ENCODE measurements at regions not wholly inside any gene's neighbourhood (a gene's known extent, or its start where the extent isn't known, plus 50 kb on each side); places are given as distances from the start of the nearest gene placed in this dataset.
"Not testable (repeated sequence)": the region's sequence is repeated elsewhere in the genome, so short reads cannot be mapped to it uniquely, and the experiment has no call there.

GRCh38 chr9:135378751-135379150 is 100.8 kb upstream of the PPP1R26 start:
- DNase-seq (ENCODE audit: low read depth in 2 of 2), result no peak

DNA sequence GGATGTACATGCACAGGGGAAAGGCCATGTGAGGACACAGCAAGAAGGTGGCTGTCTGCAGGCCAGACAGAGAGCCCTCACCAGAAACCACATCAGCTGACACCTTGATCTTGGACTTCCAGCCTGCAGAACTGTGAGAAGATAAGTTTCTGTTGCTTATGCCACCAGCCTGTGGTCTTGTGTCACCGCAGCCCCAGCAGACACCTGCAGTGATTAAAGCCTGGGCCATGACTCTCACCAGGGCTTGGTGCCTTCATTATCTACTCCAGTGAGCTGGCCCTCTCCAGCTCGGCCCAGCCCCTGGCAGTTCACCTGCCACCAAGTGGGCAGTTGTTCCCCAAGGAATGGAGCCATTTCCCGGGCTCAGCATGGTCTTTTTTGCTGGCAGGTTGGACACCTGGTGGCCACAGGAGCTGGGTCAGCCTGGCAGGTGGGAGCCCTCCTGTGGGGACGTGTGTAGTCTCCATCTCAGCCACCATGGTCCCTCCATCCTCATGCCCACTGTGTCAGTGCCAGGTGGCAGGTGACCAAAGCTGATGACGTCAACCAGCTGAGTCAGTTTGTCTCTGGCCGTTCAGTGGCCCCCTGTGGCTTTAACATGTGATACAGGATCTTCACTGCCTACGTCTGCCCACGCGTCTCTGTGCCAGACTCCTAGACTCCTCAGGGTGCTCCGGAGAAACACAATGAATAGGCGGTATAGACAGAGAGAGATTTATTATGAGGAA is 99.9 kb upstream of the PPP1R26 start:
- no peak for DNase-seq (ENCODE audit: low read depth in 2 of 2)

DNA sequence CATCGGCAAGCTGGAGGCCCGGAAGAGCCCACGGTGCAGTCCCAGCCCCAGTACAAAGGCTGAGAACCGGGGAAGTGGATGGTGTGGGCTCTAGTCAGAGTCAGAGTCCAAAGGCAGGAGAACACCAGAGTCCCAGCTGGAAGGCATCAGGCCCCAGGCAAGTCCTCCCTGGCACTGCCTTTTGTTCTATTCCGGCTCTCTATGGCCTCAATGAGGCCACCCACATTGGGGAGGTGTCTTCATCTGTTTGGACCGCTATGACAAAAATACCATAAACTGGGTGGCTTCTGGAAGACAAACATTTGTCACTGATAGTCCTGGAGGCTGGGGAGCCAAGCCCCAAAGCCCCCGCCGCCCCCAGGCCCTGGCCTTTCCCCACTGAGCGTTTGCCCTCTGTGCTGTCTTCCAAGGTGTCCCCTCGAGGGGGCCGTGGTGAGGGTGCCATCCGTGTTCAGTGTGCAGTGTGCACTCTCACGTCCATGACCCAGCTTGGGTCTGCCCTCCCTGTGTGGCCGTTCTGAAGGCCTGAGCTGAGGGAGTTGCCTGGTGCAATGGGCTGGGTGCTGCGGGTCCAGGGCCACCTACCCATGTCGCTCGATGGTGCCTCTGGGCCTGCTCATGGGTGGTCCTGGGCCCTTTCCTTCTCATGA is 99.1 kb upstream of the PPP1R26 start:
- DNase-seq (ENCODE audit: low read depth in 2 of 2), result no peak

GRCh38 chr9:135381762-135382310 is 97.7 kb upstream of the PPP1R26 start:
- DNase-seq (ENCODE audit: low read depth in 2 of 2), result no peak

GRCh38 chr9:135384226-135384625 is 95.4 kb upstream of the PPP1R26 start:
- DNase-seq (ENCODE audit: low read depth in 2 of 2), result no peak

DNA sequence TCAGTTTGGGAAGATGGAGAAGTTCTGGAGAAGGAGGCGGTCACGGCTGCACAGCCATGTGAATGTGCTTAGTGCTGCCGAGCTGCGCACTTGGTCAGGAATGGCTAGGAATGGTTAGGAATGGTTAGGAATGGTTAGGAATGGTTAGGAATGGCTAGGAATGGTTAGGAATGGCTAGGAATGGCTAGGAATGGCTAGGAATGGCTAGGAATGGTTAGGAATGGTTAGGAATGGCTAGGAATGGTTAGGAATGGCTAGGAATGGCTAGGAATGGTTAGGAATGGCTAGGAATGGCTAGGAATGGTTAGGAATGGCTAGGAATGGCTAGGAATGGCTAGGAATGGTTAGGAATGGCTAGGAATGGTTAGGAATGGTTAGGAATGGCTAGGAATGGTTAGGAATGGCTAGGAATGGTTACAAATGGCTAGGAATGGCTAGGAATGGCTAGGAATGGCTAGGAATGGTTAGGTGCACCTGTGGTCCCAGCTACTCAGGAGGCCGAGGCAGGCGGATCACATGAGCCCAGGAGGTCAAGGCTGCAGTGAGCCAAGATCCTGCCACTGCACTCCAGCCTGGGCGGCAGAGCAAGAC is 94.7 kb upstream of the PPP1R26 start:
- not testable (repeated sequence) for DNase-seq (ENCODE audit: low read depth in 2 of 2)

DNA sequence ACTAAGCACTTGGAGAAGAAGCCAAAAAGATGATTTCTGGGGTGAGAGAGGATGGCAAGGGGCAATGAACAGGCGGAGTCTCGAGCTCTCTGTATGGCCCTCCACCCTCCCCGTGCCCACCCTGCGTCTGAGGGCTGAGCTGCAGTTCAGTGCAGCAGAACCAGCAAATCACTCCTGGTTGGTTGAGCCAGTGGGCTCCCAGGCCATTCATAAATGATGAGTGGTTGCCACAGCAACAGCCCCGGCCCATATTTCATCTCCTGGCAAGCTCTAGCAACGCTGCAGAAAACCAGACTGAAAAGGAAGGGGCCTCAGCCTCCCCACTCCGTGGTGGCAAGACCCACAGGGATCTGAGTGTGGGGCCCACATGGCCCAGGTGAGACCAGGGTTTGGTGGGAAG is 93.8 kb upstream of the PPP1R26 start:
- DNase-seq (ENCODE audit: low read depth in 2 of 2), result no peak

DNA sequence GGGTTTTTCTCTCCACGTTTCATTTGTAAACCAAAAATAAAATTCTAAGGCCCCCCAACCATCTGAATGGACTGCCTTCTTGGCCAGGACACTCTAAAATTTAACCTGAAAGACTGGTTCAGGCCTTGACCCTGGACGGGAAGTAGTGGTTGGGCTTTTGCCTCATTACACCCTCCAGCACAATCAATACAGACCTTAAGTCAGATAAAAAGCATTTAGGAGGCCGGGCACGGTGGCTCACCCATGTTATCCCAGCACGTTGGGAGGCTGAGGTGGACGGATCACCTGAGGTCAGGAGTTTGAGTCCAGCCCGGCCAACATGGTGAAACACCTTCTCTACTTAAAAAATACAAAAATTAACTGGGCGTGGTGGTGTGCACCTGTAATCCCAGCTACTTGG is 91.6 kb upstream of the PPP1R26 start:
- no peak for DNase-seq (ENCODE audit: low read depth in 2 of 2)

- no peak for DNase-seq (ENCODE audit: low read depth in 2 of 2)
These were observed 91.1 kb upstream of the PPP1R26 start for GRCh38 chr9:135388530-135388929.

DNA sequence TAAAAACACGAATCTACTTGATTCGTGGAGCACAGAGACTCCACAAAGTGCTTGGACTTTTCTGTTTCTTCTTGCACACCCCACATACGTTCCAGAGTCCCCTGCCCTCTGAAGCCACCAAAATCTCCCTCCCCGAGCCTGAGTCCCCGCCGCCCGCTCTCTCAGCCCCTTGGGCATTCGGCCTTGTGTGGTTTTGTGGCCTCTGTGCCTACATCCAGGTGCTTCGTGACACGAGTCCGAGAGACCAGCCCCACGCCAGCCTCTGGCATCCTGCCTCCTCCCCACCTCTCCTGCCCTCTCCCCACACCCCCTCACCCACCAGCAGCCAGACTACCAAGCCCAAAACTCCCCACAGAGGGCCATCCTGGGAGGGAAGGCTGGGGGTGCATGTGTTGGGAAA is 87.8 kb upstream of the PPP1R26 start:
- no peak for DNase-seq (ENCODE audit: low read depth in 2 of 2)

DNA sequence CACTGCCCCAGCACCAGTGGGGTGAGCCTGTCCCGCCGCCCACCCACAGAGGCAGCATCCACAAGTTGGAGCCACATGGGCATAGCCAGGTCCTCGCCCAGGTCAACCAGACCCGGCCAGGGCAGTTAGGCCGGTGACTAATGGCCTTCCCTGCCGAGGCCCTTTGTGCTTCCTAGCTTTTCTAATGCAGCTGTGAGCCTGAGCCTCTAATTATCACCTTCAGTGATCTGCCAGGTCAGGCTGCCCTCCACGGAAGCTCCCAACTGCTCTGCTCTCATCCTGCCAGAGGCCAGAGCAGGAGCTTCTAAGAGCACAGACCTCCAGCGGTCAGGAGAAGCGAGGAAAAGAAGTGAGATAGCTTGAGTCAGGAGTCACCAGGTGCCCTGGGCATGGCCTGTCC is 87.1 kb upstream of the PPP1R26 start:
- DNase-seq (ENCODE audit: low read depth in 2 of 2), result no peak

DNA sequence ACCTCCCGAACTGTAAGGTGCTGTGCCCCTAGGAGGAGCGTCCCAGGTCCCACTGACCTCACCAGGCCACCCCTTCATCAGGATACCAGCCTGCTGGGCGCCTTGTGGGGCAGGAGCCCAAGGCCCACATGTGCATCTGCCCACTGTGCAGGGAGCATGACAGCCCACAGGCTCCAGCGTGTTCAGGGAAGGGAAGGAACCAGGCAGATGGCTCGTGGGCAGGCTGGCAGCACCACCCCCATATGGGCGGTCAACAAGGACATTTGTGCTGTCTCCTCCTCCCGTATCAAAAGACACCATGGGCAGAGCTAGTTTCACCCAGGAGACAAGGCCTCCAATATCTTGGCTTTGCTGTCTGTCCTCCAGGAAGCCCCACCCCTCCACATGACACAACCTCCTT is 85.5 kb upstream of the PPP1R26 start:
- no peak for DNase-seq (ENCODE audit: low read depth in 2 of 2)

DNA sequence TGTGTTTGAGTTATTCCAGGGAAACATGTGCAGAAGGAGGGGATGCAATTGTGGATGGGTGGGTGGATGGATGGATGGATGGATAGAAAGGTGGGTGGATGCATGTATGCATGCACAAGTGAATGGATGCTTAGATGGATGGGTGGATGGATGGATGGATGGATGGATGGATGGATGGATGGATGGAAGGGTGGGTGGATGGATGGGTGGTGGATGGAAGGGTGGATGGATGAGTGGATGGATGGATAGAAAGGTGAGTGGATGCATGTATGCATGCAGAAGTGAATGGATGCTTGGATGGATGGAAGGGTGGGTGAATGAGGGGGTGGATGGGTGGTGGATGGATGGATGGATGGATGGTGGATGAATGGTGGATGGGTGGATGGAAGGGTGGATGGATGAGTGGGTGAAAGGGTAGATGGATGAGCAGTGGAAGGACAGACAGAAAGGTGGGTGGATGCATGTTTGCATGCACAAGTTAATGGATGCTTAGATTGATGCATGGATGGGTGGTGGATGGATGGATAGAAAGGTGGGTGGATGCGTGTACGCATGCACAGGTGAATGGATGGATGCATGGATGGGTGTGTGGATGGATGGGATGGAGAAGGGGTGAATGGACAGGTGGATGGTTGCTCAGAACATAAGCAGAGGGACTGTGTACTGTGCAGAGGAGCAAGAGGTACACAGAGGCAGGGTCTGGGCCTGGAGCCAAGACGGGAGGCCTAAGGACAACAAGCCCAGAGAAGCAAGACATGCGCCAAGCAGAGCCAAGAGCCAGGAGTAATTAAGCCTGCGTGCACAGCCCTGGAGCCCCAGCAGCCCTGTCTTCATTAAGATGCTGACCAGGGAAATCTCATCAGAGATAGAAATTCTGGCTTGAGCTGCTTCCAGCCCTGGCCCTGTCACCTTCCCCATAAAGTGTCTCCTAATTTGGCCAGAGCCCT is 84.6 kb upstream of the PPP1R26 start:
- no peak for DNase-seq (ENCODE audit: low read depth in 2 of 2)

DNA sequence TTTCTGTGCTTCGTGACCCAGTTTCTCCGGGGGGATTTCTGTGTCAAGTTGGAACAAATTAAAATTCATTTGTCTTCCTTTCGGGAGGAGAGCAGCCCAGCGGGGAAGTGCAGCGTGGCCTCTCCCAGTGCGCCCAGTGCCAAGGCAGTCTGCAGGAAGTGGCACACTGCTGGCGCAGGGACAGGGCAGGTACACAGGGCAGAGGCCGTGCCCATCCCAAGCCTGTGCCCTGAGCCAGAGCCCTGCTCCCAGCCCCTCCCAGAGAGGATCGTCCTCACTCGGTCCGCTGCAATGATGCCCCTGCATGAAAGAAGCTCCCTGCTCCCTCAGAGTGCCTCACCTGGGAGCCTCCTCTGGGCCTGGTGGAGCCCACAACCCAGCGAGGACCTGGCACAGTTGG is 82.4 kb upstream of the PPP1R26 start:
- no peak for DNase-seq (ENCODE audit: low read depth in 2 of 2)

- DNase-seq (ENCODE audit: low read depth in 2 of 2), result no peak
These were observed 80.5 kb upstream of the PPP1R26 start for GRCh38 chr9:135399000-135399649.

DNA sequence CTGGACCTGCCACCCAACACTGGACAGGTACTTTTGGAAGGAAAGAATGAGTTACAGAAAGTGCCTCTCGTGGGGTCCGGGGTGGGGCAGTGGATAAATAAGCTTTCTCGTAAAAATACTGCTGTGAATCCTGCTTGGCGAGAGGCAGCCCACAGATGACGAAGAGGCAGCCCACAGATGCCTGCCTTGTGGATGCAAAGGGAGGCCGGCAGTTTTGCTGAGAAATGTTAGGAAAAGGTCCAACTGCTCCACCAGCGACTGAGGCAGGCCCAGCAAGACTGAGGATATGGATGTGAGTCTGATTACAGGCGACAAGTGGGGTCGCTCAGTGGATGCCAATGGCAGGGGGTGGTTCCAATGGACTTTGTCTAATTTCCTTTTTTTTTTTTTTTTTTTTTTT is 79.1 kb upstream of the PPP1R26 start:
- DNase-seq (ENCODE audit: low read depth in 2 of 2), result no peak

DNA sequence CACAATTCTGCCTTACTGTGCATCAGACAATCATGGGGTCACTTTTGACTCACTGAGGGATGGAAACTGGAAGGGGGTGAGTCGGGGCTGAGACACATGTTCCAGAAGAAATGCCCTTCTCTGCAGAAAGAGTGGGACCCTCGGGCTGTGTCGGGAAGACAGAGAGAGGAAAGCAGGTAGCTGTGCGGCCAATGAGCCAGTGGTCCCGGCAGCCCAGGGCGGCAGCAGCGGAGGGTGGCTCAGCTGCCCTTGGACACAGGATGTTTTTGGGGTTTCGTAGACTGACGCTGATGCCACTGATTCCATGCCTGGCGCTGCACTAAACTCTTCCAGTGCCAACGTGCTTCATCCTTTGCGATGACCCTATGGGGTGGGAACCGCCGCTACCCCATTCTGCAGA is 78.4 kb upstream of the PPP1R26 start:
- DNase-seq (ENCODE audit: low read depth in 2 of 2), result no peak

DNA sequence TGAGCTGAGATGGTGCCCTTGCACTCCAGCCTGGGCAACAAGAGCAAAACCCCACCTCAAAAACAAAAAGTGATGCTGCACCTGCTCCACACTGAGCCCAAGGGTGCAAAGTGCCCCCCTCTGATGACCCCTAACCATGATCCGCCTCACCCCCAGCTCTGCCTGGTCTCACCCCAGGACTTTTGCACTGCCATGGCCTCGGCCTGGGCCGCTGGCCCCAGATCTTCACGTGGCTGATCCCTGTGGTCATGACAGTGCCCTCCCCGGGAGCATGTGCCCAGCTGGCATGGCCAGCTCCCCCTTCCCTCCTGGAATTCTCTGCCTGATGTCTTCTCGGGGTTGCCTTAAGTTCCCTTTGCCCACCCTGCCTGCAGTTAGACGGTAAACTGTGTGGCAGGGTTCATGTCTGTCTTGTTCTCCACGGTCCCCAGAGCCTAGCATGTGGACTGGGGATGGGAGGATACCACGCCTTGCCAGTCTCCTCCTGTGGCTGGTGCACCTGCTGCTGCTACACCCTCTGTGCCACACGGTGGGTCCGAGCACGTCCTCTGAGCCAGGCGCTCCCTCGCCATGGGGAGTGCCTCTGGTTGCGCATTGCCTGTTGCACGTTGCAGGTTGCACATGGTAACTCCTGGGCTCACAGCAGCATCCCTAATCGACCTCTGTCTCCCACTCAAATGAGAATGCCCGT is 77.4 kb upstream of the PPP1R26 start:
- DNase-seq (ENCODE audit: low read depth in 2 of 2), result no peak

- no peak for DNase-seq (ENCODE audit: low read depth in 2 of 2)
These were observed 76.6 kb upstream of the PPP1R26 start for GRCh38 chr9:135402739-135403695.

Measured in stimulated activated CD4-positive, alpha-beta T cell treated with anti-CD3 and anti-CD28 coated beads, Interleukin-1b, Interleukin-23, amount 100 ng/mL, for 1 hour (primary cell).